ENCODE measurements at regions not wholly inside any gene's neighbourhood (a gene's known extent, or its start where the extent isn't known, plus 50 kb on each side); places are given as distances from the start of the nearest gene placed in this dataset.
"Not testable (repeated sequence)": the region's sequence is repeated elsewhere in the genome, so short reads cannot be mapped to it uniquely, and the experiment has no call there.

DNA sequence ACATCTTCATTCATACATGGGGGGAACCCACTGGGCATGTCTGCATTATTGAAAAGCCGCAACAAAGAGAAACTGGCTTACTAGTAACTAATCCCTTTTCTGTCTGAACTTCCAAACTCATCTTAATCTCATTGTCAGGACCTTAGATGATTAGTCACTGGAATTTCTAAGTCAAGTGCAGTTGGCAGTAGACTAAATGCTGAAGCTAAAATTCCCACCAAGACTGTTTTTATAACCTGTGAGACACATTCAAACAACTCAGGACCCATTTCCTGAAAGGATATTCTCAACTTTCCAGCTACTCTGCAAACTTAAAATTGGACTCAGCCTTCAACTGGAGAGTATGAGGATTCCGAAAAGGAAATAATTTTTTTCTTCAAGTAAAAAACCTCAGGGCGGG, 94.8 kb upstream of the SCAF8 start:
- H2BK12ac ChIP-seq (ENCODE audit: insufficient read length, low read depth, low read length) = no peak overlapping the region
- no peak overlapping the region for H3K18ac ChIP-seq (ENCODE audit: insufficient read length, low read depth, low read length)
- H4K91ac ChIP-seq (ENCODE audit: insufficient read length, low read depth, low read length) = no peak overlapping the region
- TF ChIP-seq CTCF (conservative IDR thresholded peaks at IDR 0.05) = no peak
- no peak overlapping the region for H2BK20ac ChIP-seq (ENCODE audit: low read depth, low read length, poor library complexity, severe bottlenecking)
- no peak overlapping the region for H3K14ac ChIP-seq (ENCODE audit: insufficient read depth, low read length)
- Mint-ChIP-seq H3K4me1 (peaks cover 0 to 2% of the 10 kb centered on the region in 2 experiments; a peak in 1 of 4 replicates), H3K36me3 (ENCODE audit: insufficient read depth in 1 of 3, low read depth in 3 of 3) (peaks cover 0 to 5% (median 0%) of the 10 kb centered on the region in 3 experiments; a peak in 1 of 7 replicates), H3K4me3 (no peak overlapping the region), H3K27me3 (ENCODE audit: low read depth) (no peaks in the 10 kb centered on the region), H3K27ac (no peak overlapping the region), H3K9me3 (peaks cover 0 to 5% of the 10 kb centered on the region in 2 experiments; a peak in 3 of 5 replicates)
- no peaks in the 10 kb centered on the region for H3K79me1 ChIP-seq (ENCODE audit: insufficient read depth, low read depth, low read length, poor library complexity, severe bottlenecking)
- H3K23ac ChIP-seq (ENCODE audit: insufficient read length, low read depth, low read length) = no peak overlapping the region
- H3K4me1 ChIP-seq (ENCODE audit: insufficient read depth, low read length) = no peaks in the 10 kb centered on the region
- H3K56ac ChIP-seq (ENCODE audit: insufficient read length, low read depth, low read length) = no peak overlapping the region
- H3K4ac ChIP-seq (ENCODE audit: low read depth, low read length) = no peak overlapping the region
- no peak overlapping the region for H3K4me2 ChIP-seq (ENCODE audit: insufficient read depth, insufficient read length, low read length)
- H3K9ac ChIP-seq (ENCODE audit: extremely low read depth, insufficient read length, low read length) = no peak overlapping the region
- H4K5ac ChIP-seq (ENCODE audit: insufficient read length, low read depth, low read length) = no peak overlapping the region
- no peak overlapping the region for H2BK15ac ChIP-seq (ENCODE audit: low read depth, low read length)
- H3K23me2 ChIP-seq (ENCODE audit: insufficient read length, low read depth, low read length, poor library complexity, severe bottlenecking) = no peaks in the 10 kb centered on the region
- no peak overlapping the region for H2BK120ac ChIP-seq (ENCODE audit: low read depth, low read length, poor library complexity, severe bottlenecking)
- H2AFZ ChIP-seq (ENCODE audit: low read length) = no peak overlapping the region
- no peaks in the 10 kb centered on the region for H3K27me3 ChIP-seq (ENCODE audit: insufficient read depth, low read length)
- no peaks in the 10 kb centered on the region for H3K9me3 ChIP-seq (ENCODE audit: control insufficient read depth, low read depth, low read length)
- no CpG with 5 or more reads among the region's 3 CpGs for WGBS (ENCODE audit: extremely low coverage, insufficient read length, low lambda C conversion rate)
- no peaks in the 10 kb centered on the region for H4K20me1 ChIP-seq (ENCODE audit: control insufficient read depth, insufficient read depth, insufficient read length)
- no peak overlapping the region for H3T11ph ChIP-seq (ENCODE audit: low read length)
- no peak for DNase-seq
- H4K8ac ChIP-seq (replicated peaks; ENCODE audit: insufficient read length, low read depth, low read length) = no peak overlapping the region
- no peak overlapping the region for H2AK5ac ChIP-seq (ENCODE audit: insufficient read length, low read length)
- H3K27ac ChIP-seq (ENCODE audit: insufficient read length, low read depth, low read length) = no peak overlapping the region
- no peak overlapping the region for H2BK5ac ChIP-seq (ENCODE audit: insufficient read length, low read length)
- H3K79me2 ChIP-seq (ENCODE audit: insufficient read depth, low read length) = no peaks in the 10 kb centered on the region

GRCh38 chr6:154639196-154639595, 94.0 kb upstream of the SCAF8 start:
- not testable (repeated sequence) for H3T11ph ChIP-seq (ENCODE audit: low read length); H3K9me3 Mint-ChIP-seq; H3K4me2 ChIP-seq (ENCODE audit: insufficient read depth, insufficient read length, low read length); H4K8ac ChIP-seq (replicated peaks; ENCODE audit: insufficient read length, low read depth, low read length); H3K27ac ChIP-seq (ENCODE audit: insufficient read length, low read depth, low read length); H3K4ac ChIP-seq (ENCODE audit: low read depth, low read length); H4K91ac ChIP-seq (ENCODE audit: insufficient read length, low read depth, low read length); H3K36me3 Mint-ChIP-seq (ENCODE audit: insufficient read depth in 1 of 3, low read depth in 3 of 3); H4K20me1 ChIP-seq (ENCODE audit: control insufficient read depth, insufficient read depth, insufficient read length); H4K5ac ChIP-seq (ENCODE audit: insufficient read length, low read depth, low read length); H3K4me1 Mint-ChIP-seq; H2BK12ac ChIP-seq (ENCODE audit: insufficient read length, low read depth, low read length); H3K23me2 ChIP-seq (ENCODE audit: insufficient read length, low read depth, low read length, poor library complexity, severe bottlenecking); H3K79me2 ChIP-seq (ENCODE audit: insufficient read depth, low read length); H3K4me3 Mint-ChIP-seq; H3K14ac ChIP-seq (ENCODE audit: insufficient read depth, low read length); H3K9ac ChIP-seq (ENCODE audit: extremely low read depth, insufficient read length, low read length); H3K79me1 ChIP-seq (ENCODE audit: insufficient read depth, low read depth, low read length, poor library complexity, severe bottlenecking); H2AK5ac ChIP-seq (ENCODE audit: insufficient read length, low read length); H3K27me3 ChIP-seq (ENCODE audit: insufficient read depth, low read length); H3K27me3 Mint-ChIP-seq (ENCODE audit: low read depth); H2AFZ ChIP-seq (ENCODE audit: low read length); H3K23ac ChIP-seq (ENCODE audit: insufficient read length, low read depth, low read length); H2BK20ac ChIP-seq (ENCODE audit: low read depth, low read length, poor library complexity, severe bottlenecking); H3K4me1 ChIP-seq (ENCODE audit: insufficient read depth, low read length); H3K27ac Mint-ChIP-seq; H2BK120ac ChIP-seq (ENCODE audit: low read depth, low read length, poor library complexity, severe bottlenecking); H3K18ac ChIP-seq (ENCODE audit: insufficient read length, low read depth, low read length); H2BK5ac ChIP-seq (ENCODE audit: insufficient read length, low read length); DNase-seq; H3K56ac ChIP-seq (ENCODE audit: insufficient read length, low read depth, low read length); H3K9me3 ChIP-seq (ENCODE audit: control insufficient read depth, low read depth, low read length); H2BK15ac ChIP-seq (ENCODE audit: low read depth, low read length)
- no CpG with 5 or more reads among the region's 7 CpGs for WGBS (ENCODE audit: extremely low coverage, insufficient read length, low lambda C conversion rate)

Data from H9 (cell line).